SK-N-SH (cell line): ENCODE measurements at regions not wholly inside any gene's neighbourhood (a gene's known extent, or its start where the extent isn't known, plus 50 kb on each side); places are given as distances from the start of the nearest gene placed in this dataset.

Experiments
- CTCF ChIA-PET: fragments of 300-600, 350-600 bp; formaldehyde crosslinking; extraction: SDS; loops from one replicate; lab custom pipeline; 2021; lab: Yijun Ruan, JAX
- POLR2A ChIA-PET: fragments of 350-600 bp; sonication (Branson Sonifier 250); formaldehyde crosslinking; extraction: SDS; loops from one replicate; lab custom pipeline; 2020; ENCODE audit warnings: antibody characterized with exemption, inconsistent platforms; lab: Yijun Ruan, JAX
- DNase-seq: peaks from one replicate; pipeline ENCODE4 v3.0.0; 2012
- H2AFZ ChIP-seq: fragments of 200-600 bp; sonication (generic); 2 replicates; pipeline ENCODE4 v1.8.1; 2016; ENCODE audit warnings: antibody characterized with exemption, mild to moderate bottlenecking, low read depth
- H3F3A ChIP-seq: fragments of 200-600 bp; sonication (generic); replicated peaks from 2 replicates; pipeline ENCODE3; 2016; ENCODE audit warnings: antibody characterized with exemption, mild to moderate bottlenecking; ENCODE audit not compliant: insufficient read depth
- H3K27ac ChIP-seq, 2 experiments: fragments of 200-500 bp in 1 of 2; fragments of 200-600 bp in 1 of 2; sonication (Bioruptor generic) in 1 of 2; sonication (generic), shearing (Covaris generic) in 1 of 2; 2 replicates each; pipeline versions ENCODE4 v1.5.1 to v1.6.1; 2014 to 2016; ENCODE audit warnings: low read depth in 2 of 2, inconsistent platforms in 1 of 2, low read length in 1 of 2, mild to moderate bottlenecking in 1 of 2, mixed read lengths in 1 of 2
- H3K27me3 ChIP-seq: fragments of 200-600 bp; sonication (generic), shearing (Covaris generic); 2 replicates; pipeline ENCODE4 v1.6.1; 2016; ENCODE audit warnings: mixed run types; ENCODE audit not compliant: insufficient read depth
- H3K36me3 ChIP-seq, 2 experiments: fragments of 200-500 bp in 1 of 2; fragments of 200-600 bp in 1 of 2; sonication (Bioruptor generic) in 1 of 2; sonication (generic) in 1 of 2; replicated peaks in 1 of 2; 2 replicates each; pipeline versions ENCODE3 to v1.5.1; 2014 to 2016; ENCODE audit warnings: low read length in 1 of 2, mild to moderate bottlenecking in 1 of 2; ENCODE audit not compliant: insufficient read depth in 2 of 2, control insufficient read depth in 1 of 2
- H3K4me1 ChIP-seq, 2 experiments: fragments of 200-500 bp in 1 of 2; fragments of 200-600 bp in 1 of 2; sonication (Bioruptor generic) in 1 of 2; sonication (generic), shearing (Covaris generic) in 1 of 2; 2 replicates each; pipeline versions ENCODE4 v1.5.1 to v1.6.1; 2014 to 2016; ENCODE audit warnings: low read depth in 1 of 2, low read length in 1 of 2, mixed run types in 1 of 2; ENCODE audit not compliant: insufficient read depth in 2 of 2, control insufficient read depth in 1 of 2
- H3K4me2 ChIP-seq: fragments of 200-600 bp; sonication (generic), shearing (Covaris generic); 2 replicates; pipeline ENCODE4 v1.6.1; 2017; ENCODE audit warnings: mixed run types
- H3K4me3 ChIP-seq, 2 experiments: fragments of 200-500 bp in 1 of 2; fragments of 200-600 bp in 1 of 2; sonication (Bioruptor generic) in 1 of 2; sonication (generic), shearing (Covaris generic) in 1 of 2; 2 replicates each; pipeline versions ENCODE4 v1.5.1 to v1.8.1; 2014 to 2016; ENCODE audit warnings: low read depth in 2 of 2, inconsistent platforms in 1 of 2, low read length in 1 of 2, mild to moderate bottlenecking in 1 of 2, mixed read lengths in 1 of 2, moderate library complexity in 1 of 2
- H3K79me2 ChIP-seq: fragments of 200-600 bp; sonication (generic); 2 replicates; pipeline ENCODE4 v1.8.1; 2017; ENCODE audit warnings: mild to moderate bottlenecking; ENCODE audit not compliant: insufficient read depth
- H3K9ac ChIP-seq: fragments of 200-600 bp; sonication (generic); 2 replicates; pipeline ENCODE4 v1.6.1; 2017; ENCODE audit warnings: mixed run types
- H3K9me2 ChIP-seq: fragments of 200-600 bp; sonication (generic); 2 replicates; pipeline ENCODE4 v1.6.1; 2017; ENCODE audit warnings: mixed run types
- H3K9me3 ChIP-seq: fragments of 200-600 bp; sonication (generic); 2 replicates; pipeline ENCODE4 v1.6.1; 2017; ENCODE audit warnings: mixed run types, mild to moderate bottlenecking, moderate library complexity
- H4K20me1 ChIP-seq: fragments of 200-600 bp; sonication (generic); 2 replicates; pipeline ENCODE4 v1.6.1; 2017; ENCODE audit warnings: mild to moderate bottlenecking, mixed run types; ENCODE audit not compliant: insufficient read depth
- CHD2 ChIP-seq: fragments of 150-350 bp; IDR thresholded peaks from 2 replicates; pipeline ENCODE4 v1.6.1; 2018; ENCODE audit warnings: low read length; ENCODE audit not compliant: partially characterized antibody
- CTCF ChIP-seq: fragments of 200-600 bp; sonication (generic); IDR thresholded peaks from 2 replicates; pipeline ENCODE4 v1.6.1; 2017; ENCODE audit warnings: antibody characterized with exemption, mild to moderate bottlenecking, moderate library complexity
- EP300 ChIP-seq, 2 experiments: IDR thresholded peaks; 2 replicates each; pipeline versions ENCODE4 v1.4.0 to v1.6.1; 2012; ENCODE audit warnings: borderline replicate concordance in 1 of 2, low read depth in 1 of 2, low read length in 1 of 2
- EZH2phosphoT487 ChIP-seq: fragments of 200-600 bp; sonication (generic); IDR thresholded peaks from 2 replicates; pipeline ENCODE4 v1.6.1; 2017; ENCODE audit warnings: low read depth, mixed run types, mild to moderate bottlenecking, antibody characterized with exemption, moderate library complexity, borderline replicate concordance
- FOXJ3 ChIP-seq: sonication (generic); formaldehyde crosslinking; IDR thresholded peaks from 2 replicates; pipeline ENCODE4 v1.5.1; 2020; ENCODE audit warnings: mild to moderate bottlenecking, missing genetic modification reagents
- FOXM1 ChIP-seq: IDR thresholded peaks from 2 replicates; pipeline ENCODE4 v1.4.0; 2012; ENCODE audit warnings: low read depth, mild to moderate bottlenecking
- MAX ChIP-seq: IDR thresholded peaks from 2 replicates; pipeline ENCODE4 v1.4.0; 2012; ENCODE audit warnings: low read depth
- NFIC ChIP-seq: IDR thresholded peaks from 2 replicates; pipeline ENCODE4 v1.4.0; 2012; ENCODE audit warnings: borderline replicate concordance
- PBX3 ChIP-seq: IDR thresholded peaks from 2 replicates; pipeline ENCODE4; 2012
- RCOR1 ChIP-seq: fragments of 150-350 bp; IDR thresholded peaks from 2 replicates; pipeline ENCODE4 v1.6.1; 2017; ENCODE audit warnings: antibody characterized with exemption, low read length
- SMC3 ChIP-seq: IDR thresholded peaks from 2 replicates; pipeline ENCODE4 v1.6.1; 2012; ENCODE audit warnings: low read depth, low read length, improper control_type of control experiment
- ZBTB33 ChIP-seq: IDR thresholded peaks from 2 replicates; pipeline ENCODE4 v1.4.0; 2012; ENCODE audit warnings: low read depth, borderline replicate concordance
- WGBS: methylation state at CpG from one replicate; pipeline ENCODE4 v1.1.6; 2017; ENCODE audit warnings: low lambda C conversion rate; 5-methylcytosine and 5-hydroxymethylcytosine counted together

- H3K9me3 ChIP-seq: 0 out of 2 replicates have a peak, but pooled peaks cover 3% of the 10 kb centered on the region
- no peaks in the 10 kb centered on the region for H3K9me2 ChIP-seq
- no peak overlapping the region for H3K27ac ChIP-seq
- H3F3A ChIP-seq: no peaks in the 10 kb centered on the region
- no peak for TF ChIP-seq CHD2
- TF ChIP-seq MAX: no peak
- no peak for TF ChIP-seq FOXJ3 (CRISPR knock-in tag)
- no peak for TF ChIP-seq EP300 (IDR thresholded peaks at IDR 0.05; ENCODE audit: borderline replicate concordance in 1 of 2, low read depth in 1 of 2, low read length in 1 of 2)
- TF ChIP-seq FOXM1: no peak
- no peak for TF ChIP-seq ZBTB33
- no peak for TF ChIP-seq RCOR1
- no peak for TF ChIP-seq CTCF
- TF ChIP-seq PBX3: no peak
- TF ChIP-seq SMC3: no peak
- no peak for TF ChIP-seq NFIC
- no peak for TF ChIP-seq EZH2phosphoT487
- TF ChIP-seq, all 33 proteins: peak for 0
- 27% methylated on average over 7 of the region's 7 CpGs for WGBS
- no peak for DNase-seq
- Histone ChIP-seq H4K20me1 (no peaks in the 10 kb centered on the region), H3K9ac (no peak overlapping the region), H2AFZ (no peak overlapping the region), H3K4me2 (no peak overlapping the region), H3K27me3 (no peaks in the 10 kb centered on the region), H3K4me1 (peaks cover 0 to 11% of the 10 kb centered on the region in 2 experiments; a peak in 2 of 4 replicates), H3K4me3 (no peak overlapping the region), H3K36me3 (no peaks in the 10 kb centered on the region), H3K79me2 (no peaks in the 10 kb centered on the region)
- POLR2A ChIA-PET: no interaction called here
- CTCF ChIA-PET: interaction anchor here (0.8 kb wide), 1 partner anchor 225 kb away, joined by 3 read pairs; no protein-coding TSS in a partner anchor
Measured at GRCh38 chr20:12411246-12411940, 493.7 kb downstream of the BTBD3 start.
